ENCODE measurements at regions not wholly inside any gene's neighbourhood (a gene's known extent, or its start where the extent isn't known, plus 50 kb on each side); places are given as distances from the start of the nearest gene placed in this dataset.

- TF ChIP-seq NFE2L1 (tag; IDR thresholded peaks at IDR 0.05; ENCODE audit: borderline replicate concordance, low read depth), result no peak
- no peak for TF ChIP-seq CTCF (IDR thresholded peaks at IDR 0.05 in 2 of 3, conservative IDR thresholded peaks at IDR 0.05 in 1 of 3; ENCODE audit: insufficient read depth in 2 of 3, low read depth in 1 of 3, low read length in 3 of 3)
- TF ChIP-seq STAG1 (CRISPR knock-in tag; IDR thresholded peaks at IDR 0.05; ENCODE audit: borderline replicate concordance), result no peak
- TF ChIP-seq ZNF639 (CRISPR knock-in tag; conservative IDR thresholded peaks at IDR 0.05 in 1 of 2, IDR thresholded peaks at IDR 0.05 in 1 of 2), result no peak
These were observed 270.5 kb upstream of the P2RY1 start for GRCh38 chr3:152564459-152564858.

All from K562 (cell line).